Astrocyte (in vitro differentiated cells and primary cell): ENCODE measurements at regions not wholly inside any gene's neighbourhood (a gene's known extent, or its start where the extent isn't known, plus 50 kb on each side); places are given as distances from the start of the nearest gene placed in this dataset.

Experiments
- EZH2 ChIP-seq: IDR thresholded peaks from 2 replicates; pipeline ENCODE4 v1.6.1; 2012; ENCODE audit warnings: mild to moderate bottlenecking, low read length, inconsistent platforms; ENCODE audit not compliant: insufficient read depth
- TF ChIP-seq, protein P1 (sequence below): IDR thresholded peaks from 2 replicates; pipeline ENCODE4 v1.5.1; 2011; ENCODE audit warnings: low read depth, mild to moderate bottlenecking, inconsistent platforms, low read length, moderate library complexity; ENCODE audit not compliant: insufficient read depth

DNA sequence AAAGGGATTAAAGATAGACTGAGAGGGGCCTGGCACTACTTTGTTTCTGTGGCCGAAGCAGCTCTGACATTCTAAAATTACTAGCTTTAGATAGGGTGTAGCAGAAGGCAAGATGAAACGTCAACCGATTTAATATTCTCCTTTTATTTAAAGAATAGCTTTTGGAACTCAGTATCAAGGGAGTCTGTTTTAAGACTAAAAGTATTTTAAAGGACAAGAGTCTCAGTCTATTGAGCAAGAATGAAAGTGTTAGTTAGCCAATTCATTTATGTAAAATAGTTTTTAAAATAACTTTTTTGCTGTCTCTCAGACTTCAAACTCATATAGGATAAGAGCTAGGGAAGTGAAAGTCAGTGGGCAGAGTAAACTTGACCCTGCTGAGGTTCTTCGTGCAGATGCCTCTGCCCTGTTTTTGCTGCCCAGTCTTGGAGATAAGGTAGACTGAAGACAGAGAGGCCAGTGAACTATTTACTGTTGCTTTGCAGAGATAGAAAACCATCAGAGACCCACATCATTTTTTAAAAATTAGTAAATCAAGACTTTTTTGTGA, 1090.9 kb downstream of the ROBO2 start:
- TF ChIP-seq EZH2: no peak
- TF ChIP-seq, protein P1, sequence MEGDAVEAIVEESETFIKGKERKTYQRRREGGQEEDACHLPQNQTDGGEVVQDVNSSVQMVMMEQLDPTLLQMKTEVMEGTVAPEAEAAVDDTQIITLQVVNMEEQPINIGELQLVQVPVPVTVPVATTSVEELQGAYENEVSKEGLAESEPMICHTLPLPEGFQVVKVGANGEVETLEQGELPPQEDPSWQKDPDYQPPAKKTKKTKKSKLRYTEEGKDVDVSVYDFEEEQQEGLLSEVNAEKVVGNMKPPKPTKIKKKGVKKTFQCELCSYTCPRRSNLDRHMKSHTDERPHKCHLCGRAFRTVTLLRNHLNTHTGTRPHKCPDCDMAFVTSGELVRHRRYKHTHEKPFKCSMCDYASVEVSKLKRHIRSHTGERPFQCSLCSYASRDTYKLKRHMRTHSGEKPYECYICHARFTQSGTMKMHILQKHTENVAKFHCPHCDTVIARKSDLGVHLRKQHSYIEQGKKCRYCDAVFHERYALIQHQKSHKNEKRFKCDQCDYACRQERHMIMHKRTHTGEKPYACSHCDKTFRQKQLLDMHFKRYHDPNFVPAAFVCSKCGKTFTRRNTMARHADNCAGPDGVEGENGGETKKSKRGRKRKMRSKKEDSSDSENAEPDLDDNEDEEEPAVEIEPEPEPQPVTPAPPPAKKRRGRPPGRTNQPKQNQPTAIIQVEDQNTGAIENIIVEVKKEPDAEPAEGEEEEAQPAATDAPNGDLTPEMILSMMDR: no peak
